Panc1 (cell line): ENCODE measurements at regions not wholly inside any gene's neighbourhood (a gene's known extent, or its start where the extent isn't known, plus 50 kb on each side); places are given as distances from the start of the nearest gene placed in this dataset.

Experiments
- ATAC-seq: fragments of 200-7000 bp; cut with Tn5 transposase; 2 replicates; pipeline ENCODE4 v1.9.1; 2020; ENCODE audit warnings: mild to moderate bottlenecking, moderate library complexity
- BruUV-seq: library from RNA; stranded (reverse); fragments of 400-500 nt; replicated peaks from 2 replicates; lab custom pipeline; 2021; lab: Mats Ljungman, UMichigan
- CTCF ChIA-PET: fragments of 300-600 bp; sonication (Branson Sonifier 250); formaldehyde crosslinking; loops from one replicate; lab custom pipeline; 2022; ENCODE audit warnings: antibody characterized with exemption; lab: Charles Lee
- POLR2A ChIA-PET: fragments of 300-600 bp; sonication (Branson Sonifier 250); formaldehyde crosslinking; loops from one replicate; lab custom pipeline; 2022; ENCODE audit warnings: antibody characterized with exemption; lab: Charles Lee
- DNase-seq: peaks from one replicate; pipeline ENCODE4 v3.0.0-alpha.2; 2010; ENCODE audit warnings: low read depth, low spot score
- H3K27ac ChIP-seq: 2 replicates; pipeline ENCODE4 v1.5.1; 2011; ENCODE audit warnings: mild to moderate bottlenecking, low read length, inconsistent platforms
- H3K27me3 ChIP-seq: fragments of 200-500 bp; sonication (Bioruptor generic); 2 replicates; pipeline ENCODE4 v1.6.0; 2014; ENCODE audit warnings: low read length, inconsistent platforms; ENCODE audit not compliant: control insufficient read depth, insufficient read depth
- H3K36me3 ChIP-seq: fragments of 200-500 bp; sonication (Bioruptor generic); 2 replicates; pipeline ENCODE4 v1.5.1; 2014; ENCODE audit warnings: inconsistent platforms, mild to moderate bottlenecking, low read length, moderate library complexity; ENCODE audit not compliant: control insufficient read depth, insufficient read depth
- H3K4me1 ChIP-seq: 2 replicates; pipeline ENCODE4 v1.5.1; 2011; ENCODE audit warnings: inconsistent platforms, mild to moderate bottlenecking, low read length, moderate library complexity; ENCODE audit not compliant: control insufficient read depth, insufficient read depth
- H3K4me3 ChIP-seq, 2 experiments: 2 replicates each; pipeline ENCODE4 v1.5.1; 2011 to 2012; ENCODE audit warnings: low read depth in 2 of 2, low read length in 2 of 2, mild to moderate bottlenecking in 2 of 2, inconsistent platforms in 1 of 2, moderate library complexity in 1 of 2
- H3K9me3 ChIP-seq: fragments of 200-500 bp; sonication (Bioruptor generic); 2 replicates; pipeline ENCODE4 v1.5.1; 2014; ENCODE audit warnings: low read depth, mild to moderate bottlenecking, inconsistent platforms, low read length, moderate library complexity; ENCODE audit not compliant: control insufficient read depth, insufficient read depth
- CTCF ChIP-seq: fragments of 450-650 bp; IDR thresholded peaks from 2 replicates; pipeline ENCODE4 v1.5.1; 2017; ENCODE audit warnings: mild to moderate bottlenecking
- POLR2AphosphoS5 ChIP-seq: IDR thresholded peaks from 2 replicates; pipeline ENCODE4 v1.6.1; 2012; ENCODE audit warnings: mild to moderate bottlenecking, low read depth, low read length, moderate library complexity
- REST ChIP-seq, 2 experiments: IDR thresholded peaks; 2 replicates each; pipeline ENCODE4 v1.6.1; 2011 to 2012; ENCODE audit warnings: low read depth in 2 of 2, control low read depth in 1 of 2, low read length in 1 of 2, mild to moderate bottlenecking in 1 of 2, moderate library complexity in 1 of 2; ENCODE audit not compliant: insufficient read depth in 1 of 2
- SIN3A ChIP-seq: IDR thresholded peaks from 2 replicates; pipeline ENCODE4 v1.6.1; 2012; ENCODE audit warnings: low read depth, mild to moderate bottlenecking, low read length, moderate library complexity, borderline replicate concordance; ENCODE audit not compliant: insufficient read depth
- TCF7L2 ChIP-seq: IDR thresholded peaks from 2 replicates; pipeline ENCODE4 v1.6.1; 2011; ENCODE audit warnings: mild to moderate bottlenecking, low read depth, low read length, inconsistent platforms
- in situ Hi-C: cut with HindIII; loops from 2 replicates; pipeline ENCODE4 v1.10.0; 2016; ENCODE audit warnings: low sequenced_read_pairs, low pct_unique_long_range_greater_than_20kb
- intact Hi-C: fragments of 100-400 bp; cut with micrococcal nuclease; formaldehyde crosslinking; loops from one replicate; pipeline ENCODE4 v1.10.0; 2022; ENCODE audit not compliant: unreplicated experiment

- no peak for ATAC-seq
- Histone ChIP-seq H3K36me3 (no peaks in the 10 kb centered on the region), H3K27me3 (no peaks in the 10 kb centered on the region), H3K4me1 (no peaks in the 10 kb centered on the region), H3K4me3 (no peak overlapping the region), H3K9me3 (no peaks in the 10 kb centered on the region), H3K27ac (no peak overlapping the region)
- no peak for TF ChIP-seq POLR2AphosphoS5
- TF ChIP-seq TCF7L2, result no peak
- TF ChIP-seq SIN3A, result no peak
- intact Hi-C loops (no loop called here), in situ Hi-C loops (no loop called here)
- ChIA-PET POLR2A (no interaction called here), CTCF (no interaction called here)
- DNase-seq, result no peak
- BruUV-seq, result no TSS peak
These were observed 791.3 kb downstream of the RAB28 start for GRCh38 chr4:12692815-12693214.

GRCh38 chr4:12691168-12691567 lies 793.0 kb downstream of the RAB28 start:
- intact Hi-C loops (no loop called here), in situ Hi-C loops (no loop called here)
- ChIA-PET POLR2A (no interaction called here), CTCF (no interaction called here)
- no peaks in the 10 kb centered on the region for H3K9me3 ChIP-seq
- DNase-seq (no peak), ATAC-seq (no peak)
- no peaks in the 10 kb centered on the region for H3K27me3 ChIP-seq
- H3K36me3 ChIP-seq, result no peaks in the 10 kb centered on the region
- no peak overlapping the region for H3K4me3 ChIP-seq
- TF ChIP-seq REST (IDR thresholded peaks at IDR 0.05; ENCODE audit: insufficient read depth in 1 of 2, low read depth in 2 of 2, low read length in 1 of 2), result no peak
- TF ChIP-seq SIN3A, result no peak
- TF ChIP-seq TCF7L2, result no peak
- no peak for TF ChIP-seq POLR2AphosphoS5
- no peak for TF ChIP-seq CTCF
- no peaks in the 10 kb centered on the region for H3K4me1 ChIP-seq
- no TSS peak for BruUV-seq
- no peak overlapping the region for H3K27ac ChIP-seq

GRCh38 chr4:12689457-12689856 lies 794.7 kb downstream of the RAB28 start:
- no peak overlapping the region for H3K4me3 ChIP-seq
- in situ Hi-C loops (no loop called here), intact Hi-C loops (no loop called here)
- H3K4me1 ChIP-seq, result no peaks in the 10 kb centered on the region
- BruUV-seq, result no TSS peak
- no peaks in the 10 kb centered on the region for H3K36me3 ChIP-seq
- no peaks in the 10 kb centered on the region for H3K9me3 ChIP-seq
- POLR2A ChIA-PET, result no interaction called here
- DNase-seq (no peak), ATAC-seq (no peak)
- CTCF ChIA-PET, result no interaction called here
- no peak overlapping the region for H3K27ac ChIP-seq
- TF ChIP-seq CTCF, result no peak
- no peak for TF ChIP-seq REST (IDR thresholded peaks at IDR 0.05; ENCODE audit: insufficient read depth in 1 of 2, low read depth in 2 of 2, low read length in 1 of 2)
- no peak for TF ChIP-seq TCF7L2
- no peak for TF ChIP-seq SIN3A
- no peak for TF ChIP-seq POLR2AphosphoS5
- no peaks in the 10 kb centered on the region for H3K27me3 ChIP-seq
